ENCODE measurements at regions not wholly inside any gene's neighbourhood (a gene's known extent, or its start where the extent isn't known, plus 50 kb on each side); places are given as distances from the start of the nearest gene placed in this dataset.

GRCh38 chr5:116842514-116842961, 267.9 kb upstream of the SEMA6A start:
- H3K9ac ChIP-seq (ENCODE audit: control insufficient read depth, extremely low read depth, insufficient read depth, low read length) = no peak overlapping the region

GRCh38 chr5:116841734-116842133, 267.1 kb upstream of the SEMA6A start:
- Histone ChIP-seq H3K4me2 (ENCODE audit: control insufficient read depth, extremely low read depth, insufficient read depth, low read depth, low read length) (no peak overlapping the region), H3K27ac (ENCODE audit: control insufficient read depth, insufficient read depth, low read length) (no peak overlapping the region), H3K79me2 (ENCODE audit: control insufficient read depth, insufficient read depth, low read length) (no peaks in the 10 kb centered on the region), H3K9ac (ENCODE audit: control insufficient read depth, extremely low read depth, insufficient read depth, low read length) (no peak overlapping the region), H3K9me1 (ENCODE audit: control insufficient read depth, extremely low read depth, insufficient read depth, low read length) (no peaks in the 10 kb centered on the region), H4K20me1 (ENCODE audit: control insufficient read depth, extremely low read depth, insufficient read depth, low read length) (no peaks in the 10 kb centered on the region), H3K27me3 (ENCODE audit: control insufficient read depth, extremely low read depth, insufficient read depth, low read length) (no peaks in the 10 kb centered on the region), H2AFZ (ENCODE audit: control insufficient read depth, low read length) (no peak overlapping the region), H3K4me3 (ENCODE audit: control insufficient read depth in 2 of 3, extremely low read depth in 1 of 3, insufficient read depth in 2 of 3, low read depth in 1 of 3, low read length in 3 of 3) (no peak overlapping the region), H3K36me3 (ENCODE audit: control insufficient read depth in 2 of 2, extremely low read depth in 1 of 2, insufficient read depth in 2 of 2, low read length in 2 of 2) (no peaks in the 10 kb centered on the region), H3K9me3 (ENCODE audit: control insufficient read depth, low read depth, low read length) (no peaks in the 10 kb centered on the region), H3K4me1 (ENCODE audit: control insufficient read depth, extremely low read depth, insufficient read depth, low read length) (no peaks in the 10 kb centered on the region)
- FAIRE-seq (no peak), DNase-seq (ENCODE audit: low read depth, low spot score) (no peak)
- TF ChIP-seq, protein P1, sequence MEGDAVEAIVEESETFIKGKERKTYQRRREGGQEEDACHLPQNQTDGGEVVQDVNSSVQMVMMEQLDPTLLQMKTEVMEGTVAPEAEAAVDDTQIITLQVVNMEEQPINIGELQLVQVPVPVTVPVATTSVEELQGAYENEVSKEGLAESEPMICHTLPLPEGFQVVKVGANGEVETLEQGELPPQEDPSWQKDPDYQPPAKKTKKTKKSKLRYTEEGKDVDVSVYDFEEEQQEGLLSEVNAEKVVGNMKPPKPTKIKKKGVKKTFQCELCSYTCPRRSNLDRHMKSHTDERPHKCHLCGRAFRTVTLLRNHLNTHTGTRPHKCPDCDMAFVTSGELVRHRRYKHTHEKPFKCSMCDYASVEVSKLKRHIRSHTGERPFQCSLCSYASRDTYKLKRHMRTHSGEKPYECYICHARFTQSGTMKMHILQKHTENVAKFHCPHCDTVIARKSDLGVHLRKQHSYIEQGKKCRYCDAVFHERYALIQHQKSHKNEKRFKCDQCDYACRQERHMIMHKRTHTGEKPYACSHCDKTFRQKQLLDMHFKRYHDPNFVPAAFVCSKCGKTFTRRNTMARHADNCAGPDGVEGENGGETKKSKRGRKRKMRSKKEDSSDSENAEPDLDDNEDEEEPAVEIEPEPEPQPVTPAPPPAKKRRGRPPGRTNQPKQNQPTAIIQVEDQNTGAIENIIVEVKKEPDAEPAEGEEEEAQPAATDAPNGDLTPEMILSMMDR (optimal IDR thresholded peaks at IDR 0.05 in 1 of 3, IDR thresholded peaks at IDR 0.05 in 1 of 3, conservative IDR thresholded peaks at IDR 0.05 in 1 of 3; ENCODE audit: extremely low read depth in 1 of 3, insufficient read depth in 2 of 3, low read length in 3 of 3) = no peak
- TF ChIP-seq EZH2 (IDR thresholded peaks at IDR 0.05; ENCODE audit: low read length) = no peak
- dilution Hi-C loops (cut with MboI; ENCODE audit: extremely low pct_ligation_motif_present, low sequenced_read_pairs) = no loop called here

More at GRCh38 chr5:116842514-116842961, 267.9 kb upstream of the SEMA6A start:
- TF ChIP-seq, protein P1 (optimal IDR thresholded peaks at IDR 0.05 in 1 of 3, IDR thresholded peaks at IDR 0.05 in 1 of 3, conservative IDR thresholded peaks at IDR 0.05 in 1 of 3; ENCODE audit: extremely low read depth in 1 of 3, insufficient read depth in 2 of 3, low read length in 3 of 3) = no peak
- no peak for TF ChIP-seq EZH2 (IDR thresholded peaks at IDR 0.05; ENCODE audit: low read length)
- H3K4me1 ChIP-seq (ENCODE audit: control insufficient read depth, extremely low read depth, insufficient read depth, low read length) = no peaks in the 10 kb centered on the region
- no peak overlapping the region for H3K27ac ChIP-seq (ENCODE audit: control insufficient read depth, insufficient read depth, low read length)
- no peaks in the 10 kb centered on the region for H3K79me2 ChIP-seq (ENCODE audit: control insufficient read depth, insufficient read depth, low read length)
- DNase-seq (ENCODE audit: low read depth, low spot score) = no peak
- H3K9me1 ChIP-seq (ENCODE audit: control insufficient read depth, extremely low read depth, insufficient read depth, low read length) = no peaks in the 10 kb centered on the region
- H3K27me3 ChIP-seq (ENCODE audit: control insufficient read depth, extremely low read depth, insufficient read depth, low read length) = no peaks in the 10 kb centered on the region
- dilution Hi-C loops (cut with MboI; ENCODE audit: extremely low pct_ligation_motif_present, low sequenced_read_pairs) = no loop called here
- H3K4me3 ChIP-seq (ENCODE audit: control insufficient read depth in 2 of 3, extremely low read depth in 1 of 3, insufficient read depth in 2 of 3, low read depth in 1 of 3, low read length in 3 of 3) = no peak overlapping the region
- no peaks in the 10 kb centered on the region for H3K36me3 ChIP-seq (ENCODE audit: control insufficient read depth in 2 of 2, extremely low read depth in 1 of 2, insufficient read depth in 2 of 2, low read length in 2 of 2)
- FAIRE-seq = no peak
- H4K20me1 ChIP-seq (ENCODE audit: control insufficient read depth, extremely low read depth, insufficient read depth, low read length) = no peaks in the 10 kb centered on the region
- H3K4me2 ChIP-seq (ENCODE audit: control insufficient read depth, extremely low read depth, insufficient read depth, low read depth, low read length) = no peak overlapping the region
- H3K9me3 ChIP-seq (ENCODE audit: control insufficient read depth, low read depth, low read length) = no peaks in the 10 kb centered on the region
- H2AFZ ChIP-seq (ENCODE audit: control insufficient read depth, low read length) = no peak overlapping the region

Data from keratinocyte (primary cell).